Spleen (tissue), 7 donors: ENCODE measurements at regions not wholly inside any gene's neighbourhood (a gene's known extent, or its start where the extent isn't known, plus 50 kb on each side); places are given as distances from the start of the nearest gene placed in this dataset.

Source experiments
- CTCF ChIP-seq, 11 experiments: fragments of 200-600 bp in 7 of 11; fragments of 450-650 bp in 4 of 11; sonication (generic) in 4 of 11; IDR thresholded peaks in 8 of 11; conservative IDR thresholded peaks in 3 of 11; 1 replicate in 7 of 11; 2 replicates in 4 of 11; pipeline versions ENCODE4 v1.4.0 to v1.8.0; 2016 to 2021; ENCODE audit warnings: antibody characterized with exemption in 11 of 11, inconsistent platforms in 4 of 11, mild to moderate bottlenecking in 1 of 11
- POLR2A ChIP-seq, 3 donors: fragments of 450-650 bp; IDR thresholded peaks; one replicate each; pipeline ENCODE4 v1.5.1; 2017; ENCODE audit warnings: antibody characterized with exemption in 3 of 3, mild to moderate bottlenecking in 1 of 3
- donor health status: DM: no; HTN: no; CAD: no; lungs with moderate emphysema.
- donor health status: DM: no; HTN: no; CAD: no.
- donor health status: DM: no; HTN: no; CAD: no.

- no peak for TF ChIP-seq CTCF (IDR thresholded peaks at IDR 0.05 in 8 of 11, conservative IDR thresholded peaks at IDR 0.05 in 3 of 11)
- TF ChIP-seq POLR2A (IDR thresholded peaks at IDR 0.05) = no peak
Observed at GRCh38 chr6:163779727-163780284, 365.3 kb downstream of the QKI start.
